Thymus (tissue), 11 donors: ENCODE measurements at regions not wholly inside any gene's neighbourhood (a gene's known extent, or its start where the extent isn't known, plus 50 kb on each side); places are given as distances from the start of the nearest gene placed in this dataset.

ENCODE experiments used
- DNase-seq, 9 donors: peaks; one replicate each; pipeline ENCODE4 v3.0.0-alpha.2; 2013; ENCODE audit warnings: low spot score in 9 of 9, low read depth in 6 of 9, missing footprints in 1 of 9
- H3K27ac ChIP-seq, 2 donors: one replicate each; pipeline ENCODE4 v1.5.1; 2013; ENCODE audit warnings: control low read depth in 1 of 2, low read depth in 1 of 2, low read length in 1 of 2, mild to moderate bottlenecking in 1 of 2, moderate library complexity in 1 of 2
- H3K27me3 ChIP-seq, 2 donors: one replicate each; pipeline ENCODE4 v1.5.1; 2013; ENCODE audit warnings: low read length in 1 of 2; ENCODE audit not compliant: control insufficient read depth in 2 of 2, insufficient read depth in 1 of 2
- H3K36me3 ChIP-seq, 2 donors: one replicate each; pipeline ENCODE4 v1.5.1; 2013; ENCODE audit warnings: low read length in 1 of 2, mild to moderate bottlenecking in 1 of 2, moderate library complexity in 1 of 2; ENCODE audit not compliant: control insufficient read depth in 2 of 2, insufficient read depth in 2 of 2
- H3K4me1 ChIP-seq, 2 donors: one replicate each; pipeline ENCODE4 v1.5.1; 2013; ENCODE audit warnings: low read length in 2 of 2; ENCODE audit not compliant: control insufficient read depth in 2 of 2, insufficient read depth in 2 of 2
- H3K4me3 ChIP-seq, 2 donors: one replicate each; pipeline ENCODE4 v1.5.1; 2013; ENCODE audit warnings: low read length in 2 of 2, control low read depth in 1 of 2, mild to moderate bottlenecking in 1 of 2
- H3K9me3 ChIP-seq, 2 donors: one replicate each; pipeline ENCODE4 v1.5.1; 2013; ENCODE audit warnings: low read length in 1 of 2, mild to moderate bottlenecking in 1 of 2; ENCODE audit not compliant: control insufficient read depth in 2 of 2, insufficient read depth in 1 of 2
- WGBS: extraction: QIAGEN DNeasy Blood & Tissue Kit; methylation state at CpG from one replicate; pipeline ENCODE4 v1.1.7; 2013; 5-methylcytosine and 5-hydroxymethylcytosine counted together
- donor health status: healthy.

DNA sequence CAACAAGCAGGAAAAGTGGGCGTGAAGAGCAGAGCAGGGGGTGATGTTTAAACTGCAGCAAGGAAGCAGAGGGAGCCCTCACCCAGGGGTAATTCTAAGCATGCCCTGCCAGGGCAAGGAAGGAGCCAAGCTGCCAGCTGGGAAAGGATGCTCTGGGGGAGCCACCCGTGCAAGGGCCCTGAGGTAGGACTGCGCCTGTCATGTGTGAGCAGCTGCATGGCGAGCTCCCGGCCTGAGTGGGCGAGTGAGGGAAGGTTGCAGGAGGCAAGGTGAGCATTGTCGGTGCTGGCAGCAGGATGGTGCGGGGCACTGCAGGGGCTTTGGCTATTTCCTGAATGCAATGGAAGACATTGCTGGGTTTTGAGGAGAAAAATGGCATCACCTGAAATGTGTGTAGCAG, 107.2 kb downstream of the COPS8 start:
- H3K27me3 ChIP-seq, result no peaks in the 10 kb centered on the region
- 96% methylated on average over 8 of the region's 8 CpGs for WGBS
- H3K4me1 ChIP-seq, result no peaks in the 10 kb centered on the region
- H3K4me3 ChIP-seq, result no peak overlapping the region
- H3K27ac ChIP-seq, result no peak overlapping the region
- DNase-seq, result no peak
- no peaks in the 10 kb centered on the region for H3K36me3 ChIP-seq
- no peaks in the 10 kb centered on the region for H3K9me3 ChIP-seq

GRCh38 chr2:237193436-237193835, 107.7 kb downstream of the COPS8 start:
- H3K36me3 ChIP-seq, result no peaks in the 10 kb centered on the region

DNA sequence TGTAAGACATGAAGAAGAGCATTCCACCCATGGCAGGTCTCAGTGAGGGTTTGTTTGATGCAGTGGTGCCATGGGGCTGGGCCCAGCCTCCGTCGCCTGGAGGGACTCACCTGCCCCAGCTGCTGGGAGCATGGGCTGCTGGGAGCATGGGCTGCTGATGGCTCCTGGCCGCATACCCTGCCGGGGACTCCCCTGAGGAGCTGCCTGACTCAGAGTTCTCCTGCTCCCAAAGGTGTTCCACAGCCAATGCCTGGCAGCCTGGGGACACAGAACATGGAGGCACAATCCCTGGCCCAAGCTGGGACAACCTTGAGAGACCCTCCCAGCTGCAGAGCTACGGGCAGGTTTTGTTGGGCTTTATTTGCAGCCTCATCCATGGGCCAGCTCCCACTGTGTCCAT, 108.4 kb downstream of the COPS8 start:
- Histone ChIP-seq H3K9me3 (no peaks in the 10 kb centered on the region), H3K36me3 (no peaks in the 10 kb centered on the region), H3K4me1 (no peaks in the 10 kb centered on the region), H3K27me3 (no peaks in the 10 kb centered on the region), H3K27ac (no peak overlapping the region), H3K4me3 (no peak overlapping the region)
- DNase-seq, result no peak
- WGBS, result 84% methylated on average over 5 of the region's 5 CpGs

More at GRCh38 chr2:237193436-237193835, 107.7 kb downstream of the COPS8 start:
- 95% methylated on average over 7 of the region's 7 CpGs for WGBS
- no peak overlapping the region for H3K4me3 ChIP-seq
- H3K27ac ChIP-seq, result no peak overlapping the region
- H3K4me1 ChIP-seq, result no peaks in the 10 kb centered on the region
- no peaks in the 10 kb centered on the region for H3K27me3 ChIP-seq
- H3K9me3 ChIP-seq, result no peaks in the 10 kb centered on the region
- DNase-seq, result no peak

- no peak for DNase-seq
- H3K27ac ChIP-seq, result no peak overlapping the region
- H3K4me3 ChIP-seq, result no peak overlapping the region
- H3K27me3 ChIP-seq, result no peaks in the 10 kb centered on the region
- no peaks in the 10 kb centered on the region for H3K4me1 ChIP-seq
- 95% methylated on average over 6 of the region's 6 CpGs for WGBS
- no peaks in the 10 kb centered on the region for H3K9me3 ChIP-seq
- H3K36me3 ChIP-seq, result no peaks in the 10 kb centered on the region
These were observed 109.2 kb downstream of the COPS8 start for GRCh38 chr2:237194906-237195305.

GRCh38 chr2:237195396-237196120, 109.9 kb downstream of the COPS8 start:
- 91% methylated on average over 10 of the region's 10 CpGs for WGBS
- Histone ChIP-seq H3K4me1 (no peaks in the 10 kb centered on the region), H3K27ac (no peak overlapping the region)

DNA sequence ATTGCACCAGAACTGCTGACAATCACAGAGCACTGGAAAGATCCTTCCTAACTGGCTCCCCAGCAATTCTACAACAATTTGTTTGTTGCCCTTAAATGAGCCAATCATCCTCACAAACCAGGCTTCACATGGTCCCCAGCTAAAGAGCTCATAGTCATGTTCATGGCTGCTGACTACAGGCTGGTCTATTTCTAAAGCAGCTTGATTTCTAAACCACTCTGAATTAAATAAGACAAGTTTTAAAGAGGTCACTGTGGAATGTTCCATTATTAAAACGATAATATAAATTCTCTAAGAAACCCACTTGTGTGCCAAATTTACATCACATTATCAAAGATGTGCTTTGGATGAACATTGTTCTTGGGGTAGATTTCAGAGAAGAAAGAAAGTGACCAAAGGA, 110.7 kb downstream of the COPS8 start:
- H3K27me3 ChIP-seq, result no peaks in the 10 kb centered on the region
- no peaks in the 10 kb centered on the region for H3K36me3 ChIP-seq
- no peak overlapping the region for H3K27ac ChIP-seq
- 99% methylated on average over 1 of the region's 1 CpG for WGBS
- H3K4me3 ChIP-seq, result no peak overlapping the region
- H3K9me3 ChIP-seq, result no peaks in the 10 kb centered on the region
- H3K4me1 ChIP-seq, result no peaks in the 10 kb centered on the region
- no peak for DNase-seq

More at GRCh38 chr2:237195396-237196120, 109.9 kb downstream of the COPS8 start:
- no peaks in the 10 kb centered on the region for H3K36me3 ChIP-seq
- H3K9me3 ChIP-seq, result no peaks in the 10 kb centered on the region
- DNase-seq, result no peak
- H3K4me3 ChIP-seq, result no peak overlapping the region
- no peaks in the 10 kb centered on the region for H3K27me3 ChIP-seq

- no peak overlapping the region for H3K4me3 ChIP-seq
- no peak for DNase-seq
- 94% methylated on average over 6 of the region's 6 CpGs for WGBS
- no peaks in the 10 kb centered on the region for H3K4me1 ChIP-seq
- no peak overlapping the region for H3K27ac ChIP-seq
- H3K36me3 ChIP-seq, result no peaks in the 10 kb centered on the region
- no peaks in the 10 kb centered on the region for H3K27me3 ChIP-seq
- H3K9me3 ChIP-seq, result no peaks in the 10 kb centered on the region
These were observed 111.4 kb downstream of the COPS8 start for GRCh38 chr2:237196866-237197618.

DNA sequence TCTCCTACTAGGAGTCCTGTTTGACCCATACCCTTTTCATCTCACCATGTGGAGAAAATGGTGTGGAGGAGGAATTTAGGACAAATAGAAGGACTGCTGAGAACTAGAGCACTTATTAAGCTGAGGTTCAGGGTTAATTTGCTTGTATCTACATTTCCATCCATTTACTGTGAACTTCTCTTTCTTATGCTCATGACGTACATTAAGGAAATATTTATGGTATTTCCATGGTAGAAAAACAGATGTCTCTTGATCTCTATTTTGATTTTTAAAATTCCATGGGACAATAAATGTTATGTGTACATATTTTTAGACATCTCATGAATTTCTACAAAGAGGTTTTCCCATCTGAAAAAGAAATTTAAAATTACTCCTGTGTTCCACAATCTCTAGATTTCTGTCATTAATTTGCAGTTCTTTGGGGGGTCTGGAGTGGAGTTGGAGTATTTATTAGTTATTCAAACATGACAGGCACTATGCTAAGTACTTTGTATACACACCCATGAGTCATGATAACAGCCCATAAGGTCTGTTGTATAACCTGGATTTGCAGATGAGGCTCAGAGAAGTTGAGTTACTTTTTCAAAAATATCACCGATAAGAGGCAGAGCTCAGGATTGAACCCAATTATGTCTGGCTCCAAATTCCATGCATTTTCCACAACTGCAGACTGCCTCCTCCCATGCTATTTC, 112.6 kb downstream of the COPS8 start:
- WGBS, result 98% methylated on average over 2 of the region's 2 CpGs
- H3K9me3 ChIP-seq, result no peaks in the 10 kb centered on the region
- no peaks in the 10 kb centered on the region for H3K27me3 ChIP-seq
- H3K27ac ChIP-seq, result no peak overlapping the region
- H3K4me3 ChIP-seq, result no peak overlapping the region
- no peak for DNase-seq
- H3K36me3 ChIP-seq, result no peaks in the 10 kb centered on the region
- H3K4me1 ChIP-seq, result no peaks in the 10 kb centered on the region

- WGBS, result 84% methylated on average over 1 of the region's 1 CpG
- H3K9me3 ChIP-seq, result no peaks in the 10 kb centered on the region
- H3K27me3 ChIP-seq, result no peaks in the 10 kb centered on the region
- no peak overlapping the region for H3K27ac ChIP-seq
- no peaks in the 10 kb centered on the region for H3K36me3 ChIP-seq
- no peak for DNase-seq
- H3K4me1 ChIP-seq, result no peaks in the 10 kb centered on the region
- H3K4me3 ChIP-seq, result no peak overlapping the region
These were observed 113.4 kb downstream of the COPS8 start for GRCh38 chr2:237199082-237199481.
